ENCODE measurements at regions not wholly inside any gene's neighbourhood (a gene's known extent, or its start where the extent isn't known, plus 50 kb on each side); places are given as distances from the start of the nearest gene placed in this dataset.

- TF ChIP-seq TBX2 (CRISPR knock-in tag; IDR thresholded peaks at IDR 0.05; ENCODE audit: borderline replicate concordance), result no peak
- TF ChIP-seq ZNF318 (CRISPR knock-in tag; IDR thresholded peaks at IDR 0.05), result no peak
- no peak for TF ChIP-seq ATF3 (CRISPR knock-in tag; IDR thresholded peaks at IDR 0.05)
- no peak for TF ChIP-seq FOSL1 (CRISPR knock-in tag; IDR thresholded peaks at IDR 0.05; ENCODE audit: borderline replicate concordance)
- no peak for TF ChIP-seq NCOR1 (IDR thresholded peaks at IDR 0.05; ENCODE audit: borderline replicate concordance, low read length)
- no peak for TF ChIP-seq HOXA7 (CRISPR knock-in tag; IDR thresholded peaks at IDR 0.05)
- no peak for TF ChIP-seq CTCF (CRISPR knock-in tag; IDR thresholded peaks at IDR 0.05)
- TF ChIP-seq ETV5 (CRISPR knock-in tag; IDR thresholded peaks at IDR 0.05; ENCODE audit: borderline replicate concordance), result no peak
- TF ChIP-seq PHF20 (CRISPR knock-in tag; IDR thresholded peaks at IDR 0.05), result no peak
- TF ChIP-seq ASH2L (IDR thresholded peaks at IDR 0.05; ENCODE audit: insufficient read length, low read depth, low read length), result no peak
- TF ChIP-seq ZNF235 (CRISPR knock-in tag; IDR thresholded peaks at IDR 0.05; ENCODE audit: borderline replicate concordance), result no peak
- TF ChIP-seq SETDB1 (CRISPR knock-in tag; IDR thresholded peaks at IDR 0.05; ENCODE audit: borderline replicate concordance), result no peak
- TF ChIP-seq TAF1 (CRISPR knock-in tag; IDR thresholded peaks at IDR 0.05), result no peak
These were observed 283.4 kb downstream of the GRIN2B start for GRCh38 chr12:13697973-13698372.

Data from HepG2 (cell line).